ENCODE measurements at regions not wholly inside any gene's neighbourhood (a gene's known extent, or its start where the extent isn't known, plus 50 kb on each side); places are given as distances from the start of the nearest gene placed in this dataset.
"Not testable (repeated sequence)": the region's sequence is repeated elsewhere in the genome, so short reads cannot be mapped to it uniquely, and the experiment has no call there.

GRCh38 chr1:145475962-145476361, 50.6 kb upstream of the NBPF20 start:
- H3K27me3 ChIP-seq (replicated peaks in 2 of 5; ENCODE audit: control insufficient read depth in 4 of 5, insufficient read depth in 5 of 5, low read length in 4 of 5): peaks cover 0 to 16% (median 0%) of the 10 kb centered on the region in 5 experiments
- DNase-seq; H3K27ac ChIP-seq (ENCODE audit: insufficient read depth in 1 of 2, low read depth in 1 of 2, low read length in 2 of 2, poor library complexity in 1 of 2, severe bottlenecking in 2 of 2); H3K4me3 ChIP-seq (ENCODE audit: control insufficient read depth in 1 of 7, extremely low read depth in 1 of 7, insufficient read depth in 4 of 7, low read depth in 2 of 7, low read length in 6 of 7); H3K9me3 ChIP-seq (ENCODE audit: control extremely low read depth in 1 of 5, control insufficient read depth in 4 of 5, insufficient read depth in 2 of 5, low read depth in 1 of 5, low read length in 4 of 5); CTCF ChIA-PET; H3K36me3 ChIP-seq (ENCODE audit: control insufficient read depth in 4 of 4, insufficient read depth in 4 of 4, low read length in 3 of 4); POLR2A ChIA-PET; H3K4me1 ChIP-seq (ENCODE audit: control extremely low read depth in 1 of 4, control insufficient read depth in 4 of 4, insufficient read depth in 4 of 4, low read length in 3 of 4): not testable (repeated sequence)
- WGBS (ENCODE audit: insufficient coverage): 12% methylated on average over 5 of the region's 25 CpGs

GRCh38 chr1:145475369-145475915, 50.0 kb upstream of the NBPF20 start:
- H3K4me1 ChIP-seq (ENCODE audit: control extremely low read depth in 1 of 4, control insufficient read depth in 4 of 4, insufficient read depth in 4 of 4, low read length in 3 of 4); DNase-seq; CTCF ChIA-PET; POLR2A ChIA-PET; H3K27ac ChIP-seq (ENCODE audit: insufficient read depth in 1 of 2, low read depth in 1 of 2, low read length in 2 of 2, poor library complexity in 1 of 2, severe bottlenecking in 2 of 2); H3K9me3 ChIP-seq (ENCODE audit: control extremely low read depth in 1 of 5, control insufficient read depth in 4 of 5, insufficient read depth in 2 of 5, low read depth in 1 of 5, low read length in 4 of 5); H3K36me3 ChIP-seq (ENCODE audit: control insufficient read depth in 4 of 4, insufficient read depth in 4 of 4, low read length in 3 of 4): not testable (repeated sequence)
- Histone ChIP-seq H3K4me3 (ENCODE audit: control insufficient read depth in 1 of 7, extremely low read depth in 1 of 7, insufficient read depth in 4 of 7, low read depth in 2 of 7, low read length in 6 of 7) (peak overlapping the region in 1 of 7 experiments; percentile 6), H3K27me3 (replicated peaks in 2 of 5; ENCODE audit: control insufficient read depth in 4 of 5, insufficient read depth in 5 of 5, low read length in 4 of 5) (peaks cover 0 to 16% (median 0%) of the 10 kb centered on the region in 5 experiments)
- WGBS (ENCODE audit: insufficient coverage): 5% methylated on average over 3 of the region's 41 CpGs

Data from common myeloid progenitor, CD34-positive (primary cell).